ENCODE measurements at regions not wholly inside any gene's neighbourhood (a gene's known extent, or its start where the extent isn't known, plus 50 kb on each side); places are given as distances from the start of the nearest gene placed in this dataset.
"Not testable (repeated sequence)": the region's sequence is repeated elsewhere in the genome, so short reads cannot be mapped to it uniquely, and the experiment has no call there.

- no peak for DNase-seq
Observed at GRCh38 chr21:25215698-25216384, 391.4 kb downstream of the MRPL39 start.

- no peak for DNase-seq
Observed at GRCh38 chr21:25214676-25215075, 392.6 kb downstream of the MRPL39 start.

- no peak for DNase-seq
Observed at GRCh38 chr21:25199944-25200343, 407.3 kb downstream of the MRPL39 start.

DNA sequence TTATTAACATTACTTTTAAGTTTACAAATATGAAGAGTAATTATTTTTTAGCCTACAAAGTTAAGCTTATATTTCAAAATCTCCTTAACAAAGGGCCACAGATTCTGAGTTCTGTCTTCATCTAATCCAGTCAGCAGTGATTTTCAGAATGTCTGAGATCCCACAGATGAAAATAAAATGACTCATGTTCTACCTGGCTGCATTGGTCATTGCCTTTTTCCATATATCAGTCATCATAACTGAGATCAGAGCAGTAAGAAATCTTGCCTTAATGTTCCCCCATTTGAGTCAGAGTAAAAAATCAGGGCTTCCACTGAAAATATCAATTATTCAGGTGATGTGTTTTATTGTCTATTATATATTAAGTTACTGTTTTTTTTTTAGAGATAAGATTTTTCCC, 416.1 kb downstream of the MRPL39 start:
- DNase-seq, result no peak

DNA sequence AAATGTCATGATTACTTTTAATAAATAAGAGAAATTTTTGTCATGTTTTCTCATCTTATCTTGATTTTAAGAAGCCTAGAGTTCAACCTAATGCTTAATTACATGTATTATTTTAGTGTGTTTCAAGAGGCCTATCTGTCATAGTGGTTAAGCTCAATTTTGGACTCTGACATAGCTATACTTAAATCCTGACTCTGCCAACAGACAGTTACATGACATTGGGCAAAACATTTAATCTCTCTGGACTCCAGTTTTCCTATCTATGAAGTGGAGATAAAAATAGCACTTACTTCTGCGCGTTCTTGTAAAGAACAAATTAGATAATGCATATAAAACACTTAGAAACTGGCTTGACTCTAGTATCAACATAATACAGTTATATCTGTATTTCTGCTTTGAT, 417.8 kb downstream of the MRPL39 start:
- no peak for DNase-seq

DNA sequence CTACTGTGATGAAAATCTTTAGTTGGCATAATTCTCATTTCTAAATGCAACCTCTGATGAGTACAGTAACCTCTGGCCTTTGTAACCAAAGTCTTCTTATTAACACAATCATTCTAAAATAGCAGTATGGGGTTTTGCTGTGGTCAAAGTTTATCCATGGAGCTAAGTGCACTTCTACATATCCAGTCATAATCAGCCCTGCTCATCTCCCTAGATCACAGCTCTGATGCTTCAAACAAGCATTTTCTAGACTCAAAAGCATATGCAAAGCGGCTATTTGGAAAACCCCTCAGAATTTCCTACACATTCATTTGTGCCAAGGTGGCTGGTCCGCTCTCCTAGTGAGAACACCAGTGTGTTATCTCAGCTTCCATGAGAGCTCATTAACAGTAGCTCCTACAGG, 418.6 kb downstream of the MRPL39 start:
- no peak for DNase-seq

GRCh38 chr21:25186273-25186672, 421.0 kb downstream of the MRPL39 start:
- DNase-seq, result no peak

DNA sequence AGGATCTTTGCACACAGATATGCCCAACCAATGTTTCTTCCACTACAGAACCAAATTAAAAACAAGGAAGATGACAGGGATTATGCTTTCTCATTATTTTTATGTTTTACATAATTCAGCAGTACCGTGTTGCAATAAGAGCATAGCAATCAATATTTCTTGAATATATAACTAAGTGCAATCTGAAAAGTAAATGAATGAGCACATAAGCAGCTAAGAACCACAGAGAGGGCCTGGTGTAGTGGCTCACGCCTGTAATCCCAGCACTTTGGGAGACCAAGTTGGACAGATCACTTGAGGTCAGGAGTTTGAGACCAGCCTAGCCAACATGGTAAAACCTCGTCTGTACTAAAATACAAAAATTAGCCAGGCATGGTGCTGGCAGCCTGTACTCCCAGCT, 423.7 kb downstream of the MRPL39 start:
- DNase-seq, result no peak

- DNase-seq, result not testable (repeated sequence)
Observed at GRCh38 chr21:25181690-25182089, 425.6 kb downstream of the MRPL39 start.

DNA sequence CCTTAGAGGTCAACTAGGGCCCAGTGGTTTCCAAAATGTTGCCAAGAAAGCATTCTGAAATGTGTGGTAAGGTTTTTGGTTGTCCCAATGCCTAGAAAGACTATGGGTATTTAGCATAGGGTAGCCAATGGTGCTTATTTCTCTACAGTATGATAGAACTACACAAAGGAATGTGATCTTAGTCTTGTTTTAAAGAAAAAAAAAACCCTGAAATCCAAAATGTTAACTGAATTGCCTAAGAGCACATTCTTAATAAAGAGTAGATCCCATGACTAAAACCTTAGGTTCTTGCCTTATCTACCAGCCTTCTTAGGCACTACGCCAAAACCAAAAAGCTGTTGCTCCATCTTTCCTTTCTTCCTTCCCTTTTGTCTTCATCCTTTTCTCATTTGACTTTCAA, 428.2 kb downstream of the MRPL39 start:
- no peak for DNase-seq

DNA sequence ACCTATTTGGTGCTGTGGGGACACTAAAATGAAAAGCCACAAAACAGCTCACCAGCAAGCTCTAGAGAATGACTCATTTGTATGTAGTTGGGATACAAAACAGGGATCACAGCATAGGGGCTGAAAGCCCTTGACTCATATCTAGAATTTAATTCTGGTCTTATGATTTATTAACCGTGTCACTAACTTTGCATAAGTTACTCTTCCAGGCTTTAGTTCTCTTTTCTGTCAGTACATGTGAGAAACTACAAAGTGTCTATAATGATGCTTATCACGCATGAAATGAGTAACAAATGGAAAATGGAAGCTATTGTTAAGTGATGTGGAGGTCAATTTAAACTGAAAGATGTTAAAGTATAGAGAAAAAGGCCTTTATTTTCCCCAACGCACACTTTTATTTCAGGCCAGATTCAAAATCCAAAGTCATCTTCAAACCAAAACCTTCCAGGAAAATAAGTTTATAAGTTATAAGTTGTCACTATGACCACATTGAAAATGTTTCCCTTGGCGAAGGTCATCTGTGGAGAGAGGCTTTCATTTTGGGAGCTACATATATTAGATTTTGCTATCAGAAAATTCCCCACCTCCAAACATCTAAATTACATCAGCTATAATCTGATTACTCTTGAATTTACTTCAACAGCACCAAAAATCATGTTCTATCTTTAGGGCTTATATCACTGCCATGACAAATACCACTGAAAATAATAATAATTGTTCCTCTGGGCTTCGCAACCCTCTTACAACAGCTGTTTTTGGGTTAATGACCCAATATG, 430.5 kb downstream of the MRPL39 start:
- no peak for DNase-seq

- DNase-seq, result no peak
Observed at GRCh38 chr21:25175938-25176337, 431.3 kb downstream of the MRPL39 start.

GRCh38 chr21:25171438-25171837, 435.8 kb downstream of the MRPL39 start:
- no peak for DNase-seq

- no peak for DNase-seq
Observed at GRCh38 chr21:25170681-25171080, 436.6 kb downstream of the MRPL39 start.

DNA sequence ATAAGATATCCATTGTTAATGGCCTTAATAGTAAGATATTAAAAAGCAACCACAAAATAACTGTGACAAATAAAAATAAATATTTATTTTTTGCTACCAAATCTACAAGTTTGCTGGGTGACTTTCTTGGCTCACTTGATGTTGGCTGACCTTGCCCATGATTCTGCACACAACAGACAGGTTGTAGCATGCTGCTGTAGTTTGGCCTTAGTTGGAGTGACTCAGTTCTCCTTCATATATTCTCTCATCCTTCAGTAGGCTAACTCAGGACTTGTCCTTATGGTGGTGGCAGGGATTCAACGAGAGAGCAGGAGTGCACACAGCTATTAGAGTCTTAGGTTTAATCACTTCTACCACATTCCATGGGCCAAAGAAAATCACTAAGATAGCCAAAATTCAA, 437.9 kb downstream of the MRPL39 start:
- no peak for DNase-seq

- DNase-seq, result not testable (repeated sequence)
Observed at GRCh38 chr21:25166904-25167303, 440.4 kb downstream of the MRPL39 start.

- DNase-seq, result no peak
Observed at GRCh38 chr21:25161571-25161970, 445.7 kb downstream of the MRPL39 start.

- DNase-seq, result not testable (repeated sequence)
Observed at GRCh38 chr21:25155020-25155419, 452.3 kb downstream of the MRPL39 start.

GRCh38 chr21:25149022-25149421, 458.3 kb downstream of the MRPL39 start:
- DNase-seq, result no peak

GRCh38 chr21:25139414-25139813, 467.9 kb downstream of the MRPL39 start:
- DNase-seq, result no peak

- no peak for DNase-seq
Observed at GRCh38 chr21:25133939-25134338, 473.3 kb downstream of the MRPL39 start.

- no peak for DNase-seq
Observed at GRCh38 chr21:25127811-25128210, 479.5 kb downstream of the MRPL39 start.

DNA sequence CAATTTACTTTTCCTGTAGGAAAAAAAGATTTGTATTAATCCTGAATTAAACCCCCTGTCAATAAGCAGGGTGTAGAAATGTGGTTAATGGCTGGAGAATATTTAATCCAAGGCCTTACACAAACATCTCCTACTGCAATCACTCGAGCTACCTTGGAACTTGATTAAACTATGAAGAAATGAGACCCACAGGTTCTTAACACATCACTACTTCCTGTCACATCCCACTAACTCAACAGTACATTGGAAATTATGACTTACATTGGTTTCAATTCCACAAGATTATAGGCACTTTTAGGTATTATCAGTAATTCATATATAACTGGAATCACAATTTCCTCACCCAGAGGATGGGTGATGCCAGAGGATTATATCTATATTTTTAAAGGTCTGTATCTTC, 480.3 kb downstream of the MRPL39 start:
- no peak for DNase-seq

GRCh38 chr21:25126564-25126963, 480.7 kb downstream of the MRPL39 start:
- no peak for DNase-seq

DNA sequence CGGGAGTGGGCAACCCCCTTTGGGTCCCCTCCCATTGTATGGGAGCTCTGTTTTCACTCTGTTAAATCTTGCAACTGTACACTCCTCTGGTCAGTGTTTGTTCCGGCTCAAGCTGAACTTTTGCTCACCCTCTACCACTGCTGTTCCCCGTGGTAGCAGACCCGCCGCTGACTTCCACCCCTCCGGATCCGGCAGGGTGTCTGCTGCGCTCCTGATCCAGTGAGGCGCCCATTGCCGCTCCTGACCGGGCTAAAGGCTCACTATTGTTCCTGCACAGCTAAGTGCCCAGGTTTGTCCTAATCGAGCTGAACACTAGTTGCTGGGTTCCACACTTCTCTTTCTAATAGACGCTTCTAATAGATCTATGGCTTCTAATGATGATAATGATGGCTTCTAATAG, 488.6 kb downstream of the MRPL39 start:
- no peak for DNase-seq

Measured in NCI-H1092 treated with DMSO at 0.1 percent for 48 hours (cell line).